CD14-positive monocyte (primary cell): ENCODE measurements at regions not wholly inside any gene's neighbourhood (a gene's known extent, or its start where the extent isn't known, plus 50 kb on each side); places are given as distances from the start of the nearest gene placed in this dataset.

Experiments
- DNase-seq, 3 donors: peaks; one replicate each; pipeline ENCODE4 v3.0.0-alpha.2; 2011 to 2022
- H2AFZ ChIP-seq: 2 replicates; pipeline ENCODE4 v1.6.0; 2012; ENCODE audit warnings: mild to moderate bottlenecking, low read depth, low read length, inconsistent platforms; ENCODE audit not compliant: insufficient read depth, poor library complexity, severe bottlenecking
- H3K27ac ChIP-seq, 2 donors: 1 replicate in 1 of 2; 2 replicates in 1 of 2; pipeline ENCODE4 v1.5.1; 2012 to 2013; ENCODE audit warnings: low read length in 2 of 2, control low read depth in 1 of 2, inconsistent platforms in 1 of 2, low read depth in 1 of 2, mild to moderate bottlenecking in 1 of 2
- H3K27me3 ChIP-seq, 2 donors: one replicate each; pipeline versions ENCODE4 v1.6.0 to v1.6.1; 2011 to 2013; ENCODE audit warnings: low read length in 2 of 2; ENCODE audit not compliant: control insufficient read depth in 2 of 2, insufficient read depth in 2 of 2
- H3K36me3 ChIP-seq, 2 donors: replicated peaks in 1 of 2; 1 replicate in 1 of 2; 2 replicates in 1 of 2; pipeline versions ENCODE4 v1.5.1 to v1.6.1; 2012 to 2013; ENCODE audit warnings: low read length in 2 of 2, control low read depth in 1 of 2, inconsistent platforms in 1 of 2, mild to moderate bottlenecking in 1 of 2; ENCODE audit not compliant: insufficient read depth in 2 of 2, control insufficient read depth in 1 of 2
- H3K4me1 ChIP-seq, 2 donors: 1 replicate in 1 of 2; 2 replicates in 1 of 2; pipeline versions ENCODE4 v1.5.1 to v1.6.1; 2012 to 2013; ENCODE audit warnings: low read length in 2 of 2, control low read depth in 1 of 2, inconsistent platforms in 1 of 2, mild to moderate bottlenecking in 1 of 2, moderate library complexity in 1 of 2; ENCODE audit not compliant: insufficient read depth in 2 of 2, control insufficient read depth in 1 of 2
- H3K4me2 ChIP-seq: replicated peaks from 2 replicates; pipeline ENCODE3; 2012; ENCODE audit warnings: low read length, moderate library complexity, mild to moderate bottlenecking; ENCODE audit not compliant: poor library complexity, severe bottlenecking; ENCODE audit errors: extremely low read depth
- H3K4me3 ChIP-seq, 3 experiments: fragments of 200-600 bp in 1 of 3; sonication (generic) in 1 of 3; replicated peaks in 1 of 3; 1 replicate in 2 of 3; 2 replicates in 1 of 3; pipeline ENCODE4 v1.5.1; 2011 to 2013; ENCODE audit warnings: low read length in 3 of 3, mild to moderate bottlenecking in 3 of 3, control low read depth in 2 of 3, low read depth in 2 of 3, inconsistent platforms in 1 of 3, moderate library complexity in 1 of 3
- H3K79me2 ChIP-seq: 2 replicates; pipeline ENCODE4 v1.6.0; 2012; ENCODE audit warnings: mild to moderate bottlenecking, control low read depth, inconsistent platforms, low read length, moderate library complexity; ENCODE audit not compliant: insufficient read depth
- H3K9ac ChIP-seq: 2 replicates; pipeline ENCODE4 v1.6.0; 2017; ENCODE audit warnings: low read length, mild to moderate bottlenecking; ENCODE audit not compliant: insufficient read depth, poor library complexity, severe bottlenecking
- H3K9me3 ChIP-seq, 2 donors: replicated peaks in 1 of 2; 1 replicate in 1 of 2; 2 replicates in 1 of 2; pipeline versions ENCODE4 v1.5.1 to v1.6.1; 2012 to 2013; ENCODE audit warnings: low read length in 2 of 2, control low read depth in 1 of 2; ENCODE audit not compliant: control insufficient read depth in 1 of 2, insufficient read depth in 1 of 2
- H4K20me1 ChIP-seq: 2 replicates; pipeline ENCODE4 v1.6.0; 2012; ENCODE audit warnings: mild to moderate bottlenecking, low read length, control low read depth, moderate library complexity; ENCODE audit not compliant: insufficient read depth
- H3K27ac Mint-ChIP-seq, 7 donors: one replicate each; pipeline ENCODE4 v1.8.0; 2020; ENCODE audit warnings: mild to moderate bottlenecking in 7 of 7, mixed read lengths in 7 of 7, moderate library complexity in 6 of 7, inconsistent platforms in 2 of 7
- H3K27me3 Mint-ChIP-seq, 3 donors: one replicate each; pipeline ENCODE4 v1.8.0; 2021 to 2022; ENCODE audit warnings: low read depth in 3 of 3, mild to moderate bottlenecking in 3 of 3, mixed read lengths in 3 of 3, moderate library complexity in 3 of 3, inconsistent platforms in 1 of 3
- H3K36me3 Mint-ChIP-seq, 2 donors: one replicate each; pipeline ENCODE4 v1.8.0; 2020; ENCODE audit warnings: mixed read lengths in 2 of 2, inconsistent platforms in 1 of 2, mild to moderate bottlenecking in 1 of 2
- H3K4me1 Mint-ChIP-seq: one replicate; pipeline ENCODE4 v1.8.0; 2020; ENCODE audit warnings: mild to moderate bottlenecking, mixed read lengths
- H3K4me3 Mint-ChIP-seq, 2 donors: one replicate each; pipeline ENCODE4 v1.8.0; 2020; ENCODE audit warnings: mild to moderate bottlenecking in 2 of 2, mixed read lengths in 2 of 2, moderate library complexity in 1 of 2
- H3K9me3 Mint-ChIP-seq, 7 donors: one replicate each; pipeline ENCODE4 v1.8.0; 2020 to 2022; ENCODE audit warnings: mixed read lengths in 7 of 7, mild to moderate bottlenecking in 6 of 7, moderate library complexity in 6 of 7, inconsistent platforms in 2 of 7
- CTCF ChIP-seq: fragments of 200-600 bp; IDR thresholded peaks from one replicate; pipeline ENCODE4 v1.8.0; 2022; ENCODE audit warnings: antibody characterized with exemption, mild to moderate bottlenecking
- WGBS: methylation state at CpG from one replicate; pipeline ENCODE4 v1.1.5; 2013; ENCODE audit warnings: missing lambda C conversion rate; ENCODE audit not compliant: insufficient coverage; 5-methylcytosine and 5-hydroxymethylcytosine counted together
- intact Hi-C, 2 donors: fragments of 100-400 bp; cut with micrococcal nuclease; formaldehyde crosslinking; loops; one replicate each; pipeline versions ENCODE4 v1.15.0 to v1.15.1; 2023

GRCh38 chr11:95536047-95536690, 253.4 kb downstream of the FAM76B start:
- intact Hi-C loops: no loop called here
- Histone ChIP-seq H3K4me1 (no peaks in the 10 kb centered on the region), H3K4me3 (no peak overlapping the region), H2AFZ (no peak overlapping the region), H3K27ac (no peak overlapping the region), H3K9ac (no peak overlapping the region), H3K27me3 (no peaks in the 10 kb centered on the region), H3K9me3 (peaks cover 0 to 7% of the 10 kb centered on the region in 2 donors), H3K4me2 (no peak overlapping the region), H3K79me2 (no peaks in the 10 kb centered on the region), H4K20me1 (no peaks in the 10 kb centered on the region), H3K36me3 (no peaks in the 10 kb centered on the region)
- Mint-ChIP-seq H3K27me3 (peaks cover 0 to 5% (median 2%) of the 10 kb centered on the region in 3 donors), H3K4me1 (peaks cover 4% of the 10 kb centered on the region), H3K4me3 (no peak overlapping the region), H3K27ac (no peak overlapping the region), H3K9me3 (peaks cover 3 to 12% (median 5%) of the 10 kb centered on the region in 7 donors), H3K36me3 (no peaks in the 10 kb centered on the region)
- no peak for TF ChIP-seq CTCF
- WGBS: 100% methylated on average over 1 of the region's 3 CpGs
- no peak for DNase-seq

GRCh38 chr11:95534809-95535208, 254.8 kb downstream of the FAM76B start:
- H3K27me3 Mint-ChIP-seq: peaks cover 0 to 5% (median 2%) of the 10 kb centered on the region in 3 donors
- no peak overlapping the region for H3K4me3 Mint-ChIP-seq
- Histone ChIP-seq H2AFZ (no peak overlapping the region), H3K36me3 (no peaks in the 10 kb centered on the region), H3K9ac (no peak overlapping the region), H3K9me3 (peaks cover 0 to 7% of the 10 kb centered on the region in 2 donors), H3K27ac (no peak overlapping the region), H3K79me2 (no peaks in the 10 kb centered on the region), H3K4me1 (no peaks in the 10 kb centered on the region), H3K4me3 (no peak overlapping the region), H3K4me2 (no peak overlapping the region), H4K20me1 (no peaks in the 10 kb centered on the region), H3K27me3 (no peaks in the 10 kb centered on the region)
- peaks cover 9% of the 10 kb centered on the region for H3K4me1 Mint-ChIP-seq
- intact Hi-C loops: no loop called here
- H3K9me3 Mint-ChIP-seq: peaks cover 3 to 14% (median 7%) of the 10 kb centered on the region in 7 donors
- DNase-seq: no peak
- no peak overlapping the region for H3K27ac Mint-ChIP-seq
- TF ChIP-seq CTCF: no peak
- no peaks in the 10 kb centered on the region for H3K36me3 Mint-ChIP-seq
